HUES64 (cell line): ENCODE measurements at regions not wholly inside any gene's neighbourhood (a gene's known extent, or its start where the extent isn't known, plus 50 kb on each side); places are given as distances from the start of the nearest gene placed in this dataset.
A peak's percentile ranks its signal among the peaks of the same experiment; 100 is the strongest.

Source experiments
- H3K27ac ChIP-seq: 2 replicates; pipeline ENCODE4 v1.7.0; 2013; ENCODE audit warnings: low read depth, low read length, inconsistent platforms
- H3K27me3 ChIP-seq: 2 replicates; pipeline ENCODE4 v1.6.1; 2013; ENCODE audit warnings: mild to moderate bottlenecking, low read length; ENCODE audit not compliant: insufficient read depth
- H3K36me3 ChIP-seq: 2 replicates; pipeline ENCODE4 v1.6.1; 2013; ENCODE audit warnings: mild to moderate bottlenecking, low read length; ENCODE audit not compliant: insufficient read depth
- H3K4me1 ChIP-seq: 2 replicates; pipeline ENCODE4 v1.6.1; 2013; ENCODE audit warnings: mild to moderate bottlenecking, low read length, moderate library complexity; ENCODE audit not compliant: insufficient read depth
- H3K4me3 ChIP-seq: 2 replicates; pipeline ENCODE4 v1.5.1; 2013; ENCODE audit warnings: mild to moderate bottlenecking, low read length, moderate library complexity
- H3K9ac ChIP-seq: 2 replicates; pipeline ENCODE4 v1.6.1; 2013; ENCODE audit warnings: mild to moderate bottlenecking, low read depth, low read length
- H3K9me3 ChIP-seq: 2 replicates; pipeline ENCODE4 v1.6.1; 2013; ENCODE audit warnings: low read depth, low read length; ENCODE audit not compliant: insufficient read depth
- WGBS: fragments of 150-250, 120-280 bp; methylation state at CpG from one replicate; pipeline ENCODE4 v1.1.7; 2013; ENCODE audit warnings: missing lambda C conversion rate; 5-methylcytosine and 5-hydroxymethylcytosine counted together

GRCh38 chr2:103327386-103327785 is 565.6 kb downstream of the TMEM182 start:
- WGBS: 96% methylated on average over 2 of the region's 2 CpGs
- no peaks in the 10 kb centered on the region; the same call in 1 of the 2 replicates for H3K9me3 ChIP-seq
- H3K9ac ChIP-seq: no peak overlapping the region
- H3K4me1 ChIP-seq: 0 out of 2 replicates have a peak, but pooled peaks cover 6% of the 10 kb centered on the region
- no peaks in the 10 kb centered on the region for H3K27me3 ChIP-seq
- no peak overlapping the region for H3K4me3 ChIP-seq
- no peak overlapping the region for H3K27ac ChIP-seq
- H3K36me3 ChIP-seq: no peaks in the 10 kb centered on the region

- H3K4me3 ChIP-seq: no peak overlapping the region
- H3K9ac ChIP-seq: no peak overlapping the region
- H3K27ac ChIP-seq: no peak overlapping the region
- H3K36me3 ChIP-seq: no peaks in the 10 kb centered on the region
- H3K4me1 ChIP-seq: 0 out of 2 replicates have a peak, but pooled peaks cover 6% of the 10 kb centered on the region
- WGBS: 87% methylated on average over 2 of the region's 2 CpGs
- no peaks in the 10 kb centered on the region; the same call in 1 of the 2 replicates for H3K9me3 ChIP-seq
- no peaks in the 10 kb centered on the region for H3K27me3 ChIP-seq
Measured at GRCh38 chr2:103327966-103328365, 566.1 kb downstream of the TMEM182 start.

- Histone ChIP-seq H3K4me1 (peaks cover 6% of the 10 kb centered on the region), H3K27ac (no peak overlapping the region), H3K4me3 (no peak overlapping the region), H3K27me3 (no peaks in the 10 kb centered on the region), H3K36me3 (no peaks in the 10 kb centered on the region), H3K9ac (no peak overlapping the region), H3K9me3 (no peaks in the 10 kb centered on the region)
- 92% methylated on average over 2 of the region's 2 CpGs for WGBS
Measured at GRCh38 chr2:103335403-103335802, 573.6 kb downstream of the TMEM182 start.

GRCh38 chr2:103338819-103339218 is 577.0 kb downstream of the TMEM182 start:
- Histone ChIP-seq H3K27ac (no peak overlapping the region), H3K9me3 (no peaks in the 10 kb centered on the region), H3K9ac (no peak overlapping the region), H3K36me3 (no peaks in the 10 kb centered on the region), H3K27me3 (no peaks in the 10 kb centered on the region), H3K4me1 (peaks cover 6% of the 10 kb centered on the region), H3K4me3 (no peak overlapping the region)
- WGBS: no CpG with 5 or more reads among the region's 1 CpG

GRCh38 chr2:103346780-103347179 is 584.9 kb downstream of the TMEM182 start:
- no CpG with 5 or more reads among the region's 4 CpGs for WGBS
- Histone ChIP-seq H3K9me3 (no peaks in the 10 kb centered on the region), H3K9ac (no peak overlapping the region), H3K27me3 (no peaks in the 10 kb centered on the region), H3K4me3 (0 out of 2 replicates have a peak overlapping the region, but pooled peaks have one; percentile 7), H3K27ac (no peak overlapping the region), H3K4me1 (peaks cover 10% of the 10 kb centered on the region), H3K36me3 (no peaks in the 10 kb centered on the region)

- Histone ChIP-seq H3K4me3 (no peak overlapping the region), H3K36me3 (no peaks in the 10 kb centered on the region), H3K9ac (no peak overlapping the region), H3K27me3 (no peaks in the 10 kb centered on the region), H3K4me1 (0 out of 2 replicates have a peak, but pooled peaks cover 3% of the 10 kb centered on the region), H3K9me3 (no peaks in the 10 kb centered on the region), H3K27ac (no peak overlapping the region)
- WGBS: 95% methylated on average over 10 of the region's 10 CpGs
Measured at GRCh38 chr2:103353774-103354173, 591.9 kb downstream of the TMEM182 start.

GRCh38 chr2:103355287-103355686 is 593.5 kb downstream of the TMEM182 start:
- Histone ChIP-seq H3K27ac (no peak overlapping the region), H3K27me3 (no peaks in the 10 kb centered on the region), H3K4me3 (no peak overlapping the region), H3K9ac (no peak overlapping the region), H3K9me3 (no peaks in the 10 kb centered on the region), H3K36me3 (no peaks in the 10 kb centered on the region), H3K4me1 (0 out of 2 replicates have a peak, but pooled peaks cover 3% of the 10 kb centered on the region)
- 94% methylated on average over 1 of the region's 1 CpG for WGBS

- Histone ChIP-seq H3K4me3 (no peak overlapping the region), H3K36me3 (no peaks in the 10 kb centered on the region), H3K4me1 (no peaks in the 10 kb centered on the region), H3K9me3 (no peaks in the 10 kb centered on the region), H3K27ac (no peak overlapping the region), H3K9ac (no peak overlapping the region), H3K27me3 (no peaks in the 10 kb centered on the region)
- 92% methylated on average over 7 of the region's 21 CpGs for WGBS
Measured at GRCh38 chr2:103361712-103362111, 599.9 kb downstream of the TMEM182 start.

GRCh38 chr2:103363639-103364038 is 601.8 kb downstream of the TMEM182 start:
- H3K9me3 ChIP-seq: no peaks in the 10 kb centered on the region
- H3K4me1 ChIP-seq: no peaks in the 10 kb centered on the region
- no peak overlapping the region for H3K27ac ChIP-seq
- no peak overlapping the region for H3K4me3 ChIP-seq
- no peaks in the 10 kb centered on the region for H3K27me3 ChIP-seq
- no peak overlapping the region for H3K9ac ChIP-seq
- H3K36me3 ChIP-seq: no peaks in the 10 kb centered on the region

- Histone ChIP-seq H3K9ac (no peak overlapping the region), H3K27ac (no peak overlapping the region), H3K4me3 (no peak overlapping the region), H3K4me1 (no peaks in the 10 kb centered on the region), H3K36me3 (no peaks in the 10 kb centered on the region), H3K9me3 (no peaks in the 10 kb centered on the region), H3K27me3 (no peaks in the 10 kb centered on the region)
- 87% methylated on average over 4 of the region's 4 CpGs for WGBS
Measured at GRCh38 chr2:103364177-103364576, 602.3 kb downstream of the TMEM182 start.

GRCh38 chr2:103365071-103365470 is 603.2 kb downstream of the TMEM182 start:
- Histone ChIP-seq H3K4me1 (no peaks in the 10 kb centered on the region), H3K27me3 (no peaks in the 10 kb centered on the region), H3K27ac (no peak overlapping the region), H3K9me3 (no peaks in the 10 kb centered on the region), H3K4me3 (no peak overlapping the region), H3K36me3 (no peaks in the 10 kb centered on the region), H3K9ac (no peak overlapping the region)
- WGBS: 87% methylated on average over 4 of the region's 4 CpGs

- no peaks in the 10 kb centered on the region for H3K36me3 ChIP-seq
- WGBS: over 99% methylated on average over 4 of the region's 4 CpGs
Measured at GRCh38 chr2:103367877-103368276, 606.0 kb downstream of the TMEM182 start.

More at GRCh38 chr2:103367877-103368276, 606.0 kb downstream of the TMEM182 start:
- Histone ChIP-seq H3K4me1 (no peaks in the 10 kb centered on the region), H3K9ac (no peak overlapping the region), H3K27ac (no peak overlapping the region), H3K4me3 (no peak overlapping the region), H3K27me3 (no peaks in the 10 kb centered on the region), H3K9me3 (no peaks in the 10 kb centered on the region)
